Small intestine (tissue), 7 donors: ENCODE measurements at regions not wholly inside any gene's neighbourhood (a gene's known extent, or its start where the extent isn't known, plus 50 kb on each side); places are given as distances from the start of the nearest gene placed in this dataset.

Source experiments
- DNase-seq, 2 donors: peaks; one replicate each; pipeline versions ENCODE4 v3.0.0 to v3.0.0-alpha.2; 2013
- FAIRE-seq: peaks from 2 replicates; lab custom pipeline; 2012; peaks lifted over from hg19 to GRCh38; lab: Jason Lieb, UNC
- H3K27ac ChIP-seq, 3 donors: one replicate each; pipeline ENCODE4 v1.5.1; 2013; ENCODE audit warnings: low read length in 2 of 3, mild to moderate bottlenecking in 2 of 3, control low read depth in 1 of 3, inconsistent platforms in 1 of 3, low read depth in 1 of 3, moderate library complexity in 1 of 3
- H3K27me3 ChIP-seq, 3 donors: one replicate each; pipeline ENCODE4 v1.6.1; 2013; ENCODE audit warnings: low read length in 3 of 3, inconsistent platforms in 1 of 3; ENCODE audit not compliant: control insufficient read depth in 3 of 3, insufficient read depth in 3 of 3
- H3K36me3 ChIP-seq, 3 donors: one replicate each; pipeline ENCODE4 v1.6.1; 2013; ENCODE audit warnings: low read length in 3 of 3, inconsistent platforms in 1 of 3, low read depth in 1 of 3, mild to moderate bottlenecking in 1 of 3, moderate library complexity in 1 of 3; ENCODE audit not compliant: control insufficient read depth in 3 of 3, insufficient read depth in 2 of 3
- H3K4me1 ChIP-seq, 3 donors: one replicate each; pipeline ENCODE4 v1.6.1; 2013; ENCODE audit warnings: low read length in 2 of 3, inconsistent platforms in 1 of 3, low read depth in 1 of 3, mild to moderate bottlenecking in 1 of 3, moderate library complexity in 1 of 3; ENCODE audit not compliant: control insufficient read depth in 3 of 3, insufficient read depth in 2 of 3
- H3K4me3 ChIP-seq, 3 donors: one replicate each; pipeline ENCODE4 v1.5.1; 2013; ENCODE audit warnings: low read length in 3 of 3, control low read depth in 1 of 3, inconsistent platforms in 1 of 3, low read depth in 1 of 3, mild to moderate bottlenecking in 1 of 3, moderate library complexity in 1 of 3
- H3K9me3 ChIP-seq, 2 donors: one replicate each; pipeline ENCODE4 v1.6.1; 2013; ENCODE audit warnings: low read depth in 1 of 2, low read length in 1 of 2; ENCODE audit not compliant: control insufficient read depth in 2 of 2, insufficient read depth in 1 of 2
- WGBS, 3 donors: extraction: QIAGEN DNeasy Blood & Tissue Kit; methylation state at CpG; one replicate each; pipeline ENCODE4 v1.1.7; 2013; 5-methylcytosine and 5-hydroxymethylcytosine counted together
- donor health status: healthy with polysubstance abuse.
- donor health status: control.
- donor health status: control.
- donor health status: Bipolar disorder and iron deficiency.
- donor health status: healthy.

DNA sequence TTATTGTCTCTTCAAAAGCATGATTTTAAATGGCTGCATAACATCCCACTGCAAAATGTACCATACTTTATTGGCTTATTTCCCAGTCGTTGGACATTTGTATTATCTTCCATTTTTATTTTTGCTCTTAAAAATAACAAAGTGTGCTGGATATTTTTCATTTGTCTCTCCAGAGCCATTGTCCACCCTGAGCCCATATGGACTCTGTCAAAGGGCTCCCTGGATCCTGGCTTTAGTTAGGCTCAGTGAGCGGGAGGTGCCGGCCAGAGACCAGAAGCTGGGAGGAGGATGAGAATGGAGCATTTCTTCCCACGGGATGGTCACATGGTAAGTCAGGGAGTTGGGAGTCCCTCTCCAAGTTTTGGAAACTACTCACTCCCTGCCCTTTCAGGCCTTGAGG is 296.9 kb downstream of the NUAK1 start:
- 62 to 69% (median 68%) methylated on average over 4 of the region's 4 CpGs for WGBS, 3 donors
- no peak for FAIRE-seq

DNA sequence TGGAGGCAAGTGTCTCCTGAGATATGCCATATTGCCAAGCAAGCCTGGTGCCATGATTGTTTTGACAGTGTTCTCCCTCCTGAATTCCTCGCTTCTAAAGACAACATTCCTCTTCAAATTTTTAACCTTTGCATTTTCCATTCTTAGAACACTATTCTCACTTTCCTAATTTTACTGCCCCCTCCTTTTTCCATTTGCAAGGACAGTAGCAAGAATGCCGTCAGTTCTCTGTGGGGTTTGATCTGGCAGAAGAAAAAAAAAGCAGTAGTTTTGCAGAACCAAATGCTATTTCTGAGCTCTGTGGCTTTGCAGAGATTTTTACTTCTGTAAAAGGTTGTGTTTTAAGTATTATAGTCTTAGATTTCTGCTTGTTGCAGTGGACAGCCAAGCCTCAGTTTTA is 295.2 kb downstream of the NUAK1 start:
- Histone ChIP-seq H3K36me3 (no peaks in the 10 kb centered on the region), H3K4me1 (no peaks in the 10 kb centered on the region), H3K27ac (no peak overlapping the region), H3K9me3 (no peaks in the 10 kb centered on the region), H3K27me3 (peaks cover 0 to 2% (median 0%) of the 10 kb centered on the region in 3 donors), H3K4me3 (no peak overlapping the region)
- WGBS, 3 donors: 63 to 75% (median 73%) methylated on average over 2 of the region's 2 CpGs
- no peak for DNase-seq
- no peak for FAIRE-seq

More for the DNA sequence above, 296.9 kb downstream of the NUAK1 start:
- Histone ChIP-seq H3K9me3 (no peaks in the 10 kb centered on the region), H3K4me3 (no peak overlapping the region), H3K27me3 (peaks cover 0 to 4% (median 0%) of the 10 kb centered on the region in 3 donors), H3K4me1 (no peaks in the 10 kb centered on the region), H3K27ac (no peak overlapping the region), H3K36me3 (no peaks in the 10 kb centered on the region)
- DNase-seq: no peak

DNA sequence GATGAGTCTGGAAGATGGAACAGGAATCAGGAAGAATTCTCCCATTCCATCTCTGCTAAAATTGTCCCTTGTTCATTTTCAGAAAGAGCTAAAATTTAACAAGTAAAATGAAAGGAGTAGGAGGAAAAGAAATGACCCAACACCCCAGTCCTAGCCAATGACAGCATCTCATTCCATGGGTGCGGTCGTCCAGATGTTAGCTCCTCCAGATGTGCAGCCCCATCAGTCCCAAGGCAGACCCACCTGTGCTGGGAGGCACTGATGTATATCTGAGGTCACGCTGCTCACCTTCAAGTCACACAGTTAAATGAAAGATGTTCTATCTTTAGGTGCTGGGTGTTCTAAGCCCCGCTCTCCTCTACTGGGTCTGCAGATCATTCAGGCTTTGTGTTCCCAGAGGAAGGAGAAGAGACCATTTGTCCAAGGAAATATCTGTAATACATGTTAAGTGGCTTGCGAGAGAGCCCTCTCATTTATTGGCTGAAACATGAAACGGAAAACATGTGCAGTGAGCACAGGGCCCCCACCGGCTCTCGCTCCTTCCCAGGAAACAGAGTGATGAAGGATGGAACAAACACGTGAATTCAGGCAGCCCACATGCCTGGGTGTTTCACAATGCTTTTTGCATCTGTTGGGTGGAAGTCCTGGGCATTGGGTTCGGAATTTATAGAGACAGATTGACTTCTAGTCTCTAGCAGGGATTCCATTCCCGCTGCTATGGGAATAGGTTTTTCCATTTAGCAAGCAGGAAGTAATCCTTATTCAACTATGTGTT is 294.6 kb downstream of the NUAK1 start:
- no peak for DNase-seq
- H3K9me3 ChIP-seq: no peaks in the 10 kb centered on the region
- H3K27me3 ChIP-seq: no peaks in the 10 kb centered on the region
- H3K27ac ChIP-seq: no peak overlapping the region
- no peaks in the 10 kb centered on the region for H3K4me1 ChIP-seq
- no peak for FAIRE-seq
- H3K4me3 ChIP-seq: no peak overlapping the region
- H3K36me3 ChIP-seq: no peaks in the 10 kb centered on the region
- whole genome bisulfite sequencing, 3 donors: 72 to 84% (median 78%) methylated on average over 11 of the region's 11 CpGs

DNA sequence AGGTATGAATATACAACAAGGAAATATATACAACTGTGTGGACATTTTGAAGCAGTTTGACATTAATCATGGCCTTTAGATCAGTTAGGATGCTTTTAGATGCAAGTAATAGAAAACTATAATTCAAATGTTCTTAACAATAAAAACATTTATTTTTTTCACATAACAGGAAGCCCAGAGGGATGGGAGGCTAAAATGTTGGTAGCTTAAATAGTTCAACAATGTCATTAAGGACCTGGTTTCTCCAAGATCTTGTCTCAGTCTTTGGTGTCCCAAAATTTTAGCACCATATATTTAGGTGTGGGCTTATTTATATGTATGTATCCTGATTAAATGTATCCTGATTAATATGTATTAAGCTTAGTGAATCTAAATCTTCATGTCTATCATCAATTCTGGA is 292.4 kb downstream of the NUAK1 start:
- H3K27me3 ChIP-seq: no peaks in the 10 kb centered on the region
- H3K9me3 ChIP-seq: no peaks in the 10 kb centered on the region
- FAIRE-seq (no peak), DNase-seq (no peak)
- no peaks in the 10 kb centered on the region for H3K4me1 ChIP-seq
- H3K27ac ChIP-seq: no peak overlapping the region
- H3K4me3 ChIP-seq: no peak overlapping the region
- no peaks in the 10 kb centered on the region for H3K36me3 ChIP-seq

DNA sequence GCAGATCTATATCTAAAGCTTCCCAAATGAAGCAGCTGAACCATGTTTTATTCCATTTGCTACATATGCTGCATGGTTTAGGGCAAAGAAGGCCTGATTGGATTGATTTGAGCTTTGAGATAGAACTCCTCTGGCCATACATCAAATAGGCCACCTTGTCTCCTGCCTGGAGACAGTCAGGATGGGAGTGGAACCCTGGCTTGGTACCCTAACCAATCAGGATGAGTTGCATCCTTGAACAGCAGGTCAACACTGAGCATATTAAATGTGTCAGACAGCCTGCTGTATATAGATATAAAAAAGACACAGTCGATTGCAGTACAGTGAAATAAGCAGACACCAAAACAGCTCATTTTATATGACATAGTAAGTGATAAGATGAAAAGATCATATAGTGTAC is 291.7 kb downstream of the NUAK1 start:
- FAIRE-seq: no peak

DNA sequence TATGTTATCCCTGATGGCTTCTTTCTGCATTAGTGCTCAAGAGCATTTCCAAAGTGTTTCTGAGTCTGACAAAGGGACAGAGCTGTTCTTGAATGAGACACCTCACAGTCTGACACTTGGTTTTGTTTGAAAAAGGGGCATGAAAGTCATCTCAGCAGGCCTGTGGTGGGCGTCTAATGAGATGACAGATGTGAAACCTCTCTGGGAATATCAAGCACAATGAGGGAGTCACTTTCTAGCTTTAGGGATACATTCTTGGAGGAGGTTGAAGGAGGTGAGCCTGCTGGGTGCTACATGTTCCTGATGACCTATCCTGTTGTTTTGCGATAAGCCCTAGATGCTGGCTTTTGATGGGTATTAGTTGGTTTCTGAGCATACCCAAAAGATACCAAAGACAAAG is 290.5 kb downstream of the NUAK1 start:
- DNase-seq: no peak
- no peak for FAIRE-seq
- WGBS, 3 donors: 75 to 85% (median 83%) methylated on average over 2 of the region's 2 CpGs

More for the DNA sequence above, 291.7 kb downstream of the NUAK1 start:
- 76 to 95% (median 81%) methylated on average over 1 of the region's 1 CpG for WGBS, 3 donors
- H3K36me3 ChIP-seq: no peaks in the 10 kb centered on the region
- no peak overlapping the region for H3K27ac ChIP-seq
- H3K27me3 ChIP-seq: no peaks in the 10 kb centered on the region
- no peak overlapping the region for H3K4me3 ChIP-seq
- H3K4me1 ChIP-seq: no peaks in the 10 kb centered on the region
- DNase-seq: no peak
- H3K9me3 ChIP-seq: no peaks in the 10 kb centered on the region

DNA sequence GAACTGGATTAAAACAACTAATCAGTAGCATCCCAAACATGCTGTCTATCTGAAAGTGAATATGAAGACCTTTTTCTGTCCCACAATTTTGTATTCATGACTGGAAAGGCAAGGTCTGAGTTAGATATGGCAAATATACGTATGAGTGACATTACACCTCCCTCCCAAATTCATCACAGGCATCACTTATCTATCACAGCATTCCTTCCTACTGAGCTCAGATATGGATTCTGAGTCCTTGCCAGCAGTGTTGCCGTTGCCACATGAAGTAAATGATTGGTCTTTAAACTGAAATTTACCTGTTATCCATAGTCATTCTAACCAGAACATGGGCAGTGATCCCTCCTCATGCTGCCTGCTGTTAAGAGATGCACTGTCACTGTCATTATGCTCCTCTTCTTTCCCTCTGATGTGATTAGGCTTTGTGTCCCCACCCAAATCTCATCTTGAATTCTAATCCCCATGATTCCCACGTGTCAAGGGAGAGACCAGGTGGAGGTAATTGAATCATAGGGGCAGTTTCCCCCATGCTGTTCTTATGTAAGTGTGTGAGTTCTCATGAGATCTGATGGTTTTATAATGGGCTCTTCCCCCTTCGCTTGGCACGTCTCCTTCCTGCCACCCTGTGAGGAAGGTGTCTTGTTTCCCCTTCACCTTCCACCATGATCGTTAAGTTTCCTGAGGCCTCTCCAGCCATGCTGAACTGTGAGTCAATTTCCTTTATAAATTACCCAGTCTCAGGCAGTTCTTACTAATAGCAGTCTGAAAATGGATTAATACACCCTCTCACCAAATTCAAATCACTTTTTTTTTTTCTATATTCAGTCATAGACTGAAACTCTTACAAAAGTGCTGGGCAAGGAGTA is 288.4 kb downstream of the NUAK1 start:
- H3K27me3 ChIP-seq: no peaks in the 10 kb centered on the region
- no peaks in the 10 kb centered on the region for H3K36me3 ChIP-seq
- WGBS, 3 donors: 48 to 74% (median 64%) methylated on average over 6 of the region's 6 CpGs
- H3K9me3 ChIP-seq: no peaks in the 10 kb centered on the region
- no peak overlapping the region for H3K4me3 ChIP-seq
- no peak overlapping the region for H3K27ac ChIP-seq
- no peak for FAIRE-seq
- no peaks in the 10 kb centered on the region for H3K4me1 ChIP-seq
- DNase-seq: no peak

More for the DNA sequence above, 290.5 kb downstream of the NUAK1 start:
- H3K9me3 ChIP-seq: no peaks in the 10 kb centered on the region
- H3K27ac ChIP-seq: no peak overlapping the region
- H3K36me3 ChIP-seq: no peaks in the 10 kb centered on the region
- no peak overlapping the region for H3K4me3 ChIP-seq
- no peaks in the 10 kb centered on the region for H3K27me3 ChIP-seq
- H3K4me1 ChIP-seq: no peaks in the 10 kb centered on the region

DNA sequence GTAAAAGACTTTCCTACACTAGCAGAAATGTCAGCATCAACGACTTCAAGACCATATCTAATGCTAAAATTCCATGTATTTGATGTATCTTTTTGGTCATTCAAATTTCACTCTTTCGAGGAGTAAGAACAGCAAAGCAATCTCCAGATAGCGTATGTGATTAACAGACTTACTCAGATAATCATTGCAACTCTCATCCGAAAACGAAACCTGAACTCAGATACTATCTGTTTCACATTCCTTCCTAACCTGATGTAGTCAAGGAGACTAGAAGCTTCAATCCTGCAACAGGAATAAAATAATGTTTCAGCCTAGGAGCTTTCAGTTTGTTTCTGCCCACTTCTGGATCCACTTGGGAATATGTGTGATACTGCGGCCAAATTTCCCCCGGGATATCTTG is 286.3 kb downstream of the NUAK1 start:
- DNase-seq (no peak), FAIRE-seq (no peak)
- no peaks in the 10 kb centered on the region for H3K4me1 ChIP-seq
- WGBS, 3 donors: 35 to 53% (median 46%) methylated on average over 7 of the region's 7 CpGs
- no peak overlapping the region for H3K27ac ChIP-seq
- H3K36me3 ChIP-seq: no peaks in the 10 kb centered on the region
- H3K4me3 ChIP-seq: no peak overlapping the region
- H3K27me3 ChIP-seq: no peaks in the 10 kb centered on the region
- H3K9me3 ChIP-seq: no peaks in the 10 kb centered on the region
